Hepatocyte (in vitro differentiated cells): ENCODE measurements at regions not wholly inside any gene's neighbourhood (a gene's known extent, or its start where the extent isn't known, plus 50 kb on each side); places are given as distances from the start of the nearest gene placed in this dataset.

Experiments
- DNase-seq: peaks from one replicate; pipeline ENCODE4 v3.0.0-alpha.2; 2016; ENCODE audit warnings: low spot score
- H2AFZ ChIP-seq: fragments of 200-600 bp; sonication (generic); 2 replicates; pipeline ENCODE4 v1.6.0; 2016; ENCODE audit warnings: antibody characterized with exemption, mild to moderate bottlenecking
- H3K27ac ChIP-seq: fragments of 200-600 bp; sonication (generic); 2 replicates; pipeline ENCODE4 v1.5.1; 2016; ENCODE audit warnings: mild to moderate bottlenecking
- H3K27me3 ChIP-seq: fragments of 200-600 bp; sonication (generic); 2 replicates; pipeline ENCODE4 v1.6.1; 2016
- H3K36me3 ChIP-seq: fragments of 200-600 bp; sonication (generic); replicated peaks from 2 replicates; pipeline ENCODE4 v1.5.1; 2016; ENCODE audit warnings: low read depth; ENCODE audit not compliant: insufficient read depth
- H3K4me1 ChIP-seq: fragments of 200-600 bp; sonication (generic); 2 replicates; pipeline ENCODE4 v1.5.1; 2016; ENCODE audit warnings: mild to moderate bottlenecking, moderate library complexity; ENCODE audit not compliant: insufficient read depth
- H3K4me2 ChIP-seq: fragments of 200-600 bp; sonication (generic); 2 replicates; pipeline ENCODE4 v1.6.0; 2016
- H3K4me3 ChIP-seq: fragments of 200-600 bp; sonication (generic); 2 replicates; pipeline ENCODE4 v1.5.1; 2016; ENCODE audit warnings: mild to moderate bottlenecking
- H3K79me2 ChIP-seq: fragments of 200-600 bp; sonication (generic); 2 replicates; pipeline ENCODE4 v1.6.0; 2017; ENCODE audit warnings: mild to moderate bottlenecking
- H3K9me2 ChIP-seq: fragments of 200-600 bp; sonication (generic); replicated peaks from 2 replicates; pipeline ENCODE4 v1.6.0; 2017; ENCODE audit warnings: mild to moderate bottlenecking; ENCODE audit not compliant: insufficient read depth
- H3K9me3 ChIP-seq: fragments of 200-600 bp; sonication (generic); 2 replicates; pipeline ENCODE4 v1.5.1; 2016; ENCODE audit warnings: low read depth, mild to moderate bottlenecking
- H4K20me1 ChIP-seq: fragments of 200-600 bp; sonication (generic); 2 replicates; pipeline ENCODE4 v1.6.0; 2016; ENCODE audit warnings: mild to moderate bottlenecking; ENCODE audit not compliant: insufficient read depth, poor library complexity, severe bottlenecking
- CTCF ChIP-seq: fragments of 200-600 bp; sonication (generic); IDR thresholded peaks from 2 replicates; pipeline ENCODE4 v1.5.1; 2016; ENCODE audit warnings: antibody characterized with exemption, mild to moderate bottlenecking; ENCODE audit not compliant: poor library complexity
- EZH2 ChIP-seq: fragments of 200-600 bp; sonication (generic); IDR thresholded peaks from 2 replicates; pipeline ENCODE4 v1.6.1; 2016; ENCODE audit warnings: antibody characterized with exemption, mild to moderate bottlenecking, borderline replicate concordance
- EZH2phosphoT487 ChIP-seq: fragments of 200-600 bp; sonication (generic); IDR thresholded peaks from one replicate; pipeline ENCODE4 v1.6.1; 2018; ENCODE audit warnings: antibody characterized with exemption, mild to moderate bottlenecking, low read depth, moderate library complexity; ENCODE audit not compliant: unreplicated experiment, severe bottlenecking
- WGBS: methylation state at CpG from one replicate; pipeline ENCODE4 v1.1.6; 2016; ENCODE audit warnings: low lambda C conversion rate; ENCODE audit errors: missing lambda C conversion rate; 5-methylcytosine and 5-hydroxymethylcytosine counted together

GRCh38 chr18:40875101-40875615 is 1079.9 kb upstream of the PIK3C3 start:
- Histone ChIP-seq H3K4me1 (no peaks in the 10 kb centered on the region), H2AFZ (no peak overlapping the region), H3K36me3 (no peaks in the 10 kb centered on the region), H3K27me3 (no peaks in the 10 kb centered on the region), H3K9me2 (no peaks in the 10 kb centered on the region), H3K4me3 (no peak overlapping the region), H4K20me1 (no peaks in the 10 kb centered on the region), H3K4me2 (no peak overlapping the region), H3K27ac (no peak overlapping the region), H3K79me2 (no peaks in the 10 kb centered on the region), H3K9me3 (no peaks in the 10 kb centered on the region)
- no peak for TF ChIP-seq EZH2
- 70% methylated on average over 4 of the region's 4 CpGs for WGBS
- DNase-seq, result no peak

GRCh38 chr18:40874233-40874632 is 1080.8 kb upstream of the PIK3C3 start:
- DNase-seq, result no peak
- Histone ChIP-seq H3K4me3 (no peak overlapping the region), H3K4me1 (no peaks in the 10 kb centered on the region), H3K27me3 (no peaks in the 10 kb centered on the region), H3K27ac (no peak overlapping the region), H3K79me2 (no peaks in the 10 kb centered on the region), H3K36me3 (no peaks in the 10 kb centered on the region), H3K4me2 (no peak overlapping the region), H4K20me1 (no peaks in the 10 kb centered on the region), H2AFZ (no peak overlapping the region), H3K9me3 (no peaks in the 10 kb centered on the region), H3K9me2 (no peaks in the 10 kb centered on the region)
- WGBS, result 97% methylated on average over 1 of the region's 1 CpG
- TF ChIP-seq EZH2phosphoT487 (no peak), EZH2 (no peak), CTCF (no peak)

- TF ChIP-seq EZH2phosphoT487 (no peak), EZH2 (no peak), CTCF (no peak)
- Histone ChIP-seq H3K4me2 (no peak overlapping the region), H3K27me3 (no peaks in the 10 kb centered on the region), H4K20me1 (no peaks in the 10 kb centered on the region), H3K4me3 (no peak overlapping the region), H3K9me2 (no peaks in the 10 kb centered on the region), H2AFZ (peak overlapping the region; percentile 37), H3K4me1 (peaks cover 7% of the 10 kb centered on the region), H3K79me2 (no peaks in the 10 kb centered on the region), H3K9me3 (no peaks in the 10 kb centered on the region), H3K36me3 (no peaks in the 10 kb centered on the region), H3K27ac (peak overlapping the region; percentile 56)
- peak; percentile 41 for DNase-seq
- WGBS, result 61% methylated on average over 4 of the region's 4 CpGs
Observed at GRCh38 chr18:40868110-40868858, 1086.8 kb upstream of the PIK3C3 start.

GRCh38 chr18:40867459-40867858 is 1087.6 kb upstream of the PIK3C3 start:
- H3K4me3 ChIP-seq, result no peak overlapping the region
- H3K27ac ChIP-seq, result peak overlapping the region; percentile 56
- H4K20me1 ChIP-seq, result no peaks in the 10 kb centered on the region
- H3K36me3 ChIP-seq, result no peaks in the 10 kb centered on the region
- peaks cover 7% of the 10 kb centered on the region for H3K4me1 ChIP-seq
- H3K4me2 ChIP-seq, result no peak overlapping the region
- no peaks in the 10 kb centered on the region for H3K79me2 ChIP-seq
- 67% methylated on average over 2 of the region's 2 CpGs for WGBS
- no peaks in the 10 kb centered on the region for H3K9me2 ChIP-seq
- no peaks in the 10 kb centered on the region for H3K9me3 ChIP-seq
- H2AFZ ChIP-seq, result peak overlapping the region; percentile 37
- TF ChIP-seq EZH2 (no peak), CTCF (no peak), EZH2phosphoT487 (no peak)
- no peak for DNase-seq
- no peaks in the 10 kb centered on the region for H3K27me3 ChIP-seq
